CD4-positive, alpha-beta T cell treated with Interleukin-15 for 4 hours (primary cell): ENCODE measurements at regions not wholly inside any gene's neighbourhood (a gene's known extent, or its start where the extent isn't known, plus 50 kb on each side); places are given as distances from the start of the nearest gene placed in this dataset.
"Not testable (repeated sequence)": the region's sequence is repeated elsewhere in the genome, so short reads cannot be mapped to it uniquely, and the experiment has no call there.

Source experiments
- DNase-seq: peaks from one replicate; pipeline ENCODE4 v3.0.0-alpha.2; 2020; ENCODE audit warnings: low spot score

- no peak for DNase-seq
These were observed 59.3 kb downstream of the BTBD3 start for GRCh38 chr20:11976966-11977365.

GRCh38 chr20:11978496-11978895 is 60.8 kb downstream of the BTBD3 start:
- no peak for DNase-seq

GRCh38 chr20:11979306-11979990 is 61.8 kb downstream of the BTBD3 start:
- DNase-seq: no peak

GRCh38 chr20:11980263-11980662 is 62.6 kb downstream of the BTBD3 start:
- no peak for DNase-seq

DNA sequence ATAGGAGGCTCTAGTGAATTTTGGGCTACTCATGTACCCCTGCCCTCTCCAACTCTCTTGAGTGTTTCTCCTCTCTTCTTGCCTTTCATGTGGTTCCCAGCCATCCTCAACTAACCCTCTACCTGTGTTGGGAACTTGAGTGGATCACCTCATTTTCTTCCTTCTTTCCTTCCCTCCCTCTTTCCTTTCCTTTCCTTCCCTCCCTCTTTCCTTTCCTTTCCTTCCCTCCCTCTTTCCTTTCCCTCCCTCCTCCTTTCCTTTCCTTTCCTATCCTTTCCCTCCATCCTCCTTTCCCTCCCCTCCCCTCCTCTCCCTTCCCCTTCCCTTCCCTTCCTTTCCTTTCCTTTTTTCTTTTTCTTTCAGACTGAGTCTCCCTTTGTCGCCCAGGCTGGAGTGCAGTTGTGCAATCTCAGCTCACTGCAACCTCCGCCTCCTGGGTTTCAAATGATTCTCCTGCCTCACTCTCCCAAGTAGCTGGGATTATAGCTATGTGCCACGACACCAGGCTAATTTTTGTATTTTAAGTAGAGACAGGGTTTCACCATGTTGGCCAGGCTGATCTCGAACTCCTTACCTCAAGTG is 63.8 kb downstream of the BTBD3 start:
- no peak for DNase-seq

GRCh38 chr20:11982289-11982954 is 64.7 kb downstream of the BTBD3 start:
- DNase-seq: no peak

- no peak for DNase-seq
These were observed 65.3 kb downstream of the BTBD3 start for GRCh38 chr20:11982955-11983470.

DNA sequence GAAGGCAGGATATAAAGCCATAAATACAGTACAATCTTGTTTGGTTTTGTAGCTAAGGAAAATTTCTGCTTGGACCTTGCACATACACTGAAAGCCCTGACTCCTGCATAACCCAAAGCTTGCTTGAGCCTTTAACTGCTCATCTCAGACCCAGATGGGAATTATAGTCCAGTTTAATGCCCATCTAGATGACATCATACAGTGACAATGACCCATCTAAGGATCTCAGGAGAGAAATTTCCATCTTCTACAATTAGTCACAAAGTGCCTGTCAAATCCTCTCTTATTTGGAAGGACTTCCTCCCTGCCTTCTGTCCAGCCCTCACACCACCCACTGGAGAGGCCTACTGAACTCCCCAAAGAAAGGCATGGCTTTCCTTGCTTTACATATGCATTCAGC is 69.3 kb downstream of the BTBD3 start:
- no peak for DNase-seq

DNA sequence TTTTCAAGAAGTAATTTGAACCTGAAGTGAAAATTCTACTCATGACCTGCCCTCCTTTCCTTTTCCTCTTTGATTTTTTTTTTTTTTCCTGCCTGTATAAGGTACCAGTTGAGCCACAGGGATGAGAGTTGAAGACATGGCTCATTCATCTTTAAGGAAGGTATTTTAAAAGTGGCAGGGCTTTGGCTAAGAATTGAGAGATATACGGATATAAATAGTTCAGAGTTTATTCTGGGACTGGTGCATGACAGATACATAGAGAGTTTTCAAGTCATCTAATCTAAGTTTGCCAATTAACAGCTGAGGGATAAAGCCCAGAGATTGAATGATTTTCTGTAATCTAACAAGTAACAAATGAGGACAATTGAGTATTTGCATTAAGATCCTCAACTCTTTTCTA is 69.8 kb downstream of the BTBD3 start:
- DNase-seq: no peak

GRCh38 chr20:11989018-11989771 is 71.5 kb downstream of the BTBD3 start:
- DNase-seq: no peak

DNA sequence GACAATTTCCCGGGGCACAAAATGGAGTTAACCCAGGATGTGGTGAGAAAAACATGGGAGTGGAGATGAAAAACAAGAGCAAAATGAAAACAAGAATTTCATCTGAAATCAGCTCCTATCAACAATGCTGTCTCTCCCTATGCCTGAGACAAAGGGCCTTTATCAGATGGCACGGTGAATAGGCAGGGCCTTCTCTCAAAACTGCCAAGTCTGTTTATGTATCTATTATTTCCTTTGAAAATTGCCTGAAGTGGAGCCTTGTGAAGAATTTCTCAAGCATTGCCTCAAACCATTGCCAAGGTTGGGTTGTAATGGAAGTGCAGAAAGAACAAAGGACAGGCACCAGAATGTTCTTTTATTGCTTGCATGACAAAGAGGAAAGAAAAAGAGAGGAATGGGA is 74.7 kb downstream of the BTBD3 start:
- no peak for DNase-seq

DNA sequence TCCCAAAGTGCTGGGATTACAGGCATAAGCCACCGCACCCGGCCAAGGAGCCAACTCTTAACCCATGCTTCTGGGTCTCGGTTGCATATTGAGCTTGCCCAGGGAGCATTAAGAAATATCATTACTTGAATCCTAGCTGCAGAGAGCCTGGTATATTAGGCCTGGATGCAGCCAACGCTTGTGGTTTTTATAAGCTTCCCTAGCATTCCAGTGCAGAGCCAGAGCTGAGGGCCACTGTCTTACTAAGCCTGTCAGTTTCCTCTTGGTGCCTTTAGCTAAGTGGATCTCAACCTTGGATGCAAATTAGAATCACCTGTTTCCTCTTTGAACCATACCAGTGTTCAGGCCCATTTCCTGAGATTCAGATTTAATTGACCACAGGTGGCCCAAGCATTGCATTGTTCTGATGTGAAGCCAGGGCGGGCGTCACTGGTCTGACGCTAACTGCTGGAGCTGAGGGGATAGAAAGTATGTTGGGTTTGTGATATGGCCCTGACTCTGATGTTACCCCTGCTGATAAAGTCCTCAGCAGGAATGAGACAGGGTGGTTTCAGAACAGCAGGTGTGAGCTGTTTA is 76.3 kb downstream of the BTBD3 start:
- no peak for DNase-seq

- DNase-seq: no peak
These were observed 78.3 kb downstream of the BTBD3 start for GRCh38 chr20:11995805-11996567.

DNA sequence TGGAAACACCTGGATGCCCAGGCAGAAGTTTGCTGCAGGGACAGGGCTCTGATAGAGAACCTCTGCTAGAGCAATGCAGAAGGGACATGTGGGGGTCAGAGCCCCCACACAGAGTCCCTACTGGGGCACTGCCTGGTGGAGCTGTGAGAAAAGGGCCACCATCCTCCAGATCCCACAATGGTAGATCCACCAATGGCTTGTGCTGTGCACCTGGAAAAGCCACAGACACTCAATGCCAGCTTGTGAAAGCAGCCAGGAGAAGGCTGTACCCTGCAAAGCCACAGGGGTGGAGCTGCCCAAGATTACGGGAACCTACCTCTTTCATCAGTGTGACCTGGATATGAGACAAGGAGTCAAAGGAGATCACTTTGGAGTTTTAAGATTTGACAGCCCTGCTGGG is 87.1 kb downstream of the BTBD3 start:
- DNase-seq: not testable (repeated sequence)

GRCh38 chr20:12012241-12013222 is 94.8 kb downstream of the BTBD3 start:
- peak; percentile 4 for DNase-seq

DNA sequence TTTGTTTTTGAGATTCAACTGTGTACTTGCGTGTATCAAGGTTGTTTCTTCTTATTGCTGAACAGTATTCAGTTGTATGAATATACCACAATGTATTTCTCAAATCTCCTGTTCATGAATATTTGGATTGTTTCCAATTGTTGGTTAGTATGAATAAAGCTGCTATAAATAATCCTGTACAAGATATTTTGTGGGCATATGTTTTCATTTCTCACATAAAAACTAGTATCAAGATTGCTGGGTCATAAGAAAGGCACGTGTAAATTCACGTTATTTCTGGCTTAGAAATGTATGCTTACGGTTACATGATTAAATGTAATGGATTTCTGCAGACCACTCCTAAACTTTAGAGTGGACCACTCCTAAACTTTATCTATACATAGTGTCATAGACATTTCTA is 96.6 kb downstream of the BTBD3 start:
- no peak for DNase-seq

GRCh38 chr20:12014736-12015135 is 97.0 kb downstream of the BTBD3 start:
- no peak for DNase-seq

- DNase-seq: no peak
These were observed 98.6 kb downstream of the BTBD3 start for GRCh38 chr20:12016291-12016690.

GRCh38 chr20:12019715-12020114 is 102.0 kb downstream of the BTBD3 start:
- no peak for DNase-seq

- no peak for DNase-seq
These were observed 103.2 kb downstream of the BTBD3 start for GRCh38 chr20:12020846-12021245.
